Thyroid gland (tissue), 4 donors: ENCODE measurements at regions not wholly inside any gene's neighbourhood (a gene's known extent, or its start where the extent isn't known, plus 50 kb on each side); places are given as distances from the start of the nearest gene placed in this dataset.

Experiments used
- POLR2A ChIP-seq, 2 donors: fragments of 450-650 bp; IDR thresholded peaks; one replicate each; pipeline ENCODE4 v1.6.1; 2017; ENCODE audit warnings: antibody characterized with exemption in 2 of 2, mild to moderate bottlenecking in 2 of 2, moderate library complexity in 1 of 2
- TF ChIP-seq, protein P1 (sequence below), 6 experiments: fragments of 200-600 bp in 3 of 6; fragments of 450-650 bp in 3 of 6; sonication (generic) in 3 of 6; IDR thresholded peaks; one replicate each; pipeline ENCODE4 v1.5.1; 2016 to 2019; ENCODE audit warnings: antibody characterized with exemption in 6 of 6, mild to moderate bottlenecking in 2 of 6, inconsistent platforms in 1 of 6, moderate library complexity in 1 of 6

DNA sequence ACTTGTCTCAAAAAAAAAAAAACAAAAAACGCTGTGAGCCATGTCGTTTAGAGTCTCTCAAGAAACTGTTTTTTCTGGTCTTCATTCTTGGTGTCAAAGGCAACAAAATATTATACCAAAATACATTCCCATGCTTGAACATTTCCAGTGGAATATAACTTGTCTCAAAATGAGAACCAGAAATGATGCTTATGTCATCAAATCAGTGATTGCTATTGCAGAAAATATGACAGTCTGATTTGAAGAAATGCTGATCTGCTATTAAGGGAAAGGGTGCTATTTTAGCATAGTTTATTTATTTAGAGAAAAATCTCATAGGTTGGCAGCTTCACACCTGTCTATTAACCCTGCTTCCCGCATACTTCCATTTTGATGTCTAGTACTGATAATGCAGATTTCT is 82.4 kb upstream of the ACSL3 start:
- TF ChIP-seq, protein P1, sequence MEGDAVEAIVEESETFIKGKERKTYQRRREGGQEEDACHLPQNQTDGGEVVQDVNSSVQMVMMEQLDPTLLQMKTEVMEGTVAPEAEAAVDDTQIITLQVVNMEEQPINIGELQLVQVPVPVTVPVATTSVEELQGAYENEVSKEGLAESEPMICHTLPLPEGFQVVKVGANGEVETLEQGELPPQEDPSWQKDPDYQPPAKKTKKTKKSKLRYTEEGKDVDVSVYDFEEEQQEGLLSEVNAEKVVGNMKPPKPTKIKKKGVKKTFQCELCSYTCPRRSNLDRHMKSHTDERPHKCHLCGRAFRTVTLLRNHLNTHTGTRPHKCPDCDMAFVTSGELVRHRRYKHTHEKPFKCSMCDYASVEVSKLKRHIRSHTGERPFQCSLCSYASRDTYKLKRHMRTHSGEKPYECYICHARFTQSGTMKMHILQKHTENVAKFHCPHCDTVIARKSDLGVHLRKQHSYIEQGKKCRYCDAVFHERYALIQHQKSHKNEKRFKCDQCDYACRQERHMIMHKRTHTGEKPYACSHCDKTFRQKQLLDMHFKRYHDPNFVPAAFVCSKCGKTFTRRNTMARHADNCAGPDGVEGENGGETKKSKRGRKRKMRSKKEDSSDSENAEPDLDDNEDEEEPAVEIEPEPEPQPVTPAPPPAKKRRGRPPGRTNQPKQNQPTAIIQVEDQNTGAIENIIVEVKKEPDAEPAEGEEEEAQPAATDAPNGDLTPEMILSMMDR (IDR thresholded peaks at IDR 0.05), result no peak
- TF ChIP-seq POLR2A (IDR thresholded peaks at IDR 0.05), result no peak
